Activated CD4-positive, alpha-beta memory T cell treated with anti-CD3 and anti-CD28 coated beads for 36 hours (primary cell): ENCODE measurements at regions not wholly inside any gene's neighbourhood (a gene's known extent, or its start where the extent isn't known, plus 50 kb on each side); places are given as distances from the start of the nearest gene placed in this dataset.

Experiments
- CTCF ChIA-PET: fragments of 350-600 bp; sonication (Branson Sonifier 250); formaldehyde crosslinking; loops from one replicate; lab custom pipeline; 2021; ENCODE audit warnings: antibody characterized with exemption, inconsistent platforms; lab: Charles Lee
- POLR2A ChIA-PET: fragments of 350-600 bp; sonication (Branson Sonifier 250); formaldehyde crosslinking; loops from one replicate; lab custom pipeline; 2021; ENCODE audit warnings: antibody characterized with exemption; lab: Charles Lee
- DNase-seq: peaks from one replicate; pipeline ENCODE4 v3.0.0-alpha.2; 2020
- H3K27ac Mint-ChIP-seq: one replicate; pipeline ENCODE4 v1.8.0; 2021; ENCODE audit warnings: mixed read lengths
- H3K27me3 Mint-ChIP-seq: one replicate; pipeline ENCODE4 v1.8.0; 2021; ENCODE audit warnings: mixed read lengths
- H3K36me3 Mint-ChIP-seq: one replicate; pipeline ENCODE4 v1.8.0; 2021; ENCODE audit warnings: mixed read lengths
- H3K4me1 Mint-ChIP-seq: one replicate; pipeline ENCODE4 v1.8.0; 2021; ENCODE audit warnings: low read depth, mixed read lengths
- H3K4me3 Mint-ChIP-seq: one replicate; pipeline ENCODE4 v1.8.0; 2021; ENCODE audit warnings: mild to moderate bottlenecking, mixed read lengths
- H3K9me3 Mint-ChIP-seq: one replicate; pipeline ENCODE4 v1.8.0; 2021; ENCODE audit warnings: mixed read lengths
- intact Hi-C: fragments of 100-400 bp; cut with micrococcal nuclease; formaldehyde crosslinking; loops from one replicate; pipeline ENCODE4 v1.15.1; 2023

DNA sequence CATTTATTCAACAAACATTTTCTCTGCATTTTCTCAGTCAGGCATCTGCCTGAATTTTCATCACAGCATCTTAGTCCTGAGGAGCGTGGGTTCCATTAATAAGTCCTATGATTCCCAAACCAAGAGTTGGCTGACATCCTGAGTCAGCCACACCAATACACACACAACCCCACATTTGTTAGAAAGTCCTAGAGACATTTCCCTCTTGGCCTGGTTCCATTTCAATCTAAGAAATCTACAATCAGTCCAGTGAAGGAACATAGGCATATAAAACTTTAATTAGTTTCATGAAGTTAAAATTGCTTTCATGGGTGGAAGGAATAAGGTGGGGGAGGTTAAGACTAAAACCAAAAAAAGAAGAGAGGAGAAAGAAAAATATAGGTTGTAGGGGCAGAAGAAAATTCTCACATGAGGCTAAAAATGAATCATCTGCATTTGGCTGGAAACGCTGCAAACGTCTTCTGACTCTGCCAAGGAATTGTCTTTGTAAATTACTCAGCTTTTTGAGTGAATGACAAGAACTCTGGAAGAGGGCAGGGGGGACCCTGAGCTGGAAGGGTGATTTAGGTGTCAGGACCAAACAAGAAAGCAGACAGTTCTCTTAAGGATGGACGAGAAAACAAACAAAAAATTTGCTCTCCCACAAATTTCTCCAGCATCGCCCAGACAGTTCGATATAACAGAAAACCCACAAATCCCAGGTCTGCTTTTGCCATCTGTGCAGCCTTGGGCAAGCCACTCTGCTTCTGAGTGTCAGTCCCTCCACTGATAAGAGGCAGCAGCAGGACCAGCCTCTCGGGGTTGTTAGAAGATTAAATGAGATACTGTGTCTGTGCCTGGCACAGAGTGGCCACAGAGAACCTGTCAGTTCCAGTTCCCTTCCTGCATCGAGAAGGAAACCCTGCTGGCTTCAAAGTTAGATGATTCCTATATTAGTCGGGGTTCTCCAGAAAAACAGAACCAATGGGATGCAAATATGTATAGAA lies 289.7 kb downstream of the CDK5RAP2 start:
- H3K4me1 Mint-ChIP-seq: no peaks in the 10 kb centered on the region
- H3K36me3 Mint-ChIP-seq: no peaks in the 10 kb centered on the region
- no peaks in the 10 kb centered on the region for H3K27me3 Mint-ChIP-seq
- ChIA-PET CTCF (no interaction called here), POLR2A (no interaction called here)
- intact Hi-C loops: no loop called here
- no peaks in the 10 kb centered on the region for H3K9me3 Mint-ChIP-seq
- no peak overlapping the region for H3K27ac Mint-ChIP-seq
- H3K4me3 Mint-ChIP-seq: no peak overlapping the region
- no peak for DNase-seq

DNA sequence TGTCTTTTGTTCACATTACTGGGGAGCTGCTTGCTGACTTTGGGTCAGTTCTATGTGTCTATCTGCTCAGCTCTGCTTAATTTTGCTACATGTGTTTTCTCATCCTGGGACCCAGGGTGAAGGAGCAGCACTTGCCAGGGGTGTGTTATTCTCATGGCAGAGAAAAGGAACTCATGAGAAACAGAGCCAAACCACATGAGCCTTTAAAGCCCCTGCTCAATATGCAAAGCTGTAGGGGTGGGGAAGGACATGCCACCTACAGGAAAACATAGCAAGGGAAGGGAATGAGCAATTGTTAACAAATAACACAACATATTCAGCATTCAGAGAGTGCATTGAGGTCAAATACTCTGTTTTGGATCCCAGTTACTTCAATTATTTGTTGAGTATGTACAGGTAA lies 290.9 kb downstream of the CDK5RAP2 start:
- no peak overlapping the region for H3K27ac Mint-ChIP-seq
- H3K4me3 Mint-ChIP-seq: no peak overlapping the region
- DNase-seq: no peak
- no peaks in the 10 kb centered on the region for H3K9me3 Mint-ChIP-seq
- no peaks in the 10 kb centered on the region for H3K27me3 Mint-ChIP-seq
- intact Hi-C loops: no loop called here
- POLR2A ChIA-PET: no interaction called here
- no peaks in the 10 kb centered on the region for H3K36me3 Mint-ChIP-seq
- no peaks in the 10 kb centered on the region for H3K4me1 Mint-ChIP-seq
- CTCF ChIA-PET: no interaction called here

DNA sequence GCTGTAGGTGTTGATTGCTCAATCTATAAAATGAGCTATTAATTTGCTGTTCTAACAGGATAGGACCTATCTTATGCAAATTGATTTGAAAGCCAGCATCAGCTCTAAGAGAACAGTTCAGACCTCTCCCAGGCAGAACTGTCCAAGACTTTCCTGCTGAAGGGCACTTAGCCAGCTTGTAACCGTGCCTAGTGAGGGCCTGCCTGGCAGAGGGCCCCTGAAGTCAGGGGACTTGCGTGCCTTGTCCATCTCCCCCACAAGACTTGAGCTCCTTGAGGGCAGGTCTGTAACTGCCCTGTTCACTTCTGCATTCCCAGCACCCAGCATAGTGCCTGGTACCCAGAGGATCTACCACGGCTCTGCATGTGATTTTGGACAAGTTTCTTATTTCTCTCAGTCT lies 293.4 kb downstream of the CDK5RAP2 start:
- H3K9me3 Mint-ChIP-seq: no peaks in the 10 kb centered on the region
- no peaks in the 10 kb centered on the region for H3K36me3 Mint-ChIP-seq
- H3K27ac Mint-ChIP-seq: no peak overlapping the region
- no peaks in the 10 kb centered on the region for H3K4me1 Mint-ChIP-seq
- intact Hi-C loops: no loop called here
- no peaks in the 10 kb centered on the region for H3K27me3 Mint-ChIP-seq
- no peak overlapping the region for H3K4me3 Mint-ChIP-seq
- ChIA-PET POLR2A (no interaction called here), CTCF (no interaction called here)
- DNase-seq: no peak

DNA sequence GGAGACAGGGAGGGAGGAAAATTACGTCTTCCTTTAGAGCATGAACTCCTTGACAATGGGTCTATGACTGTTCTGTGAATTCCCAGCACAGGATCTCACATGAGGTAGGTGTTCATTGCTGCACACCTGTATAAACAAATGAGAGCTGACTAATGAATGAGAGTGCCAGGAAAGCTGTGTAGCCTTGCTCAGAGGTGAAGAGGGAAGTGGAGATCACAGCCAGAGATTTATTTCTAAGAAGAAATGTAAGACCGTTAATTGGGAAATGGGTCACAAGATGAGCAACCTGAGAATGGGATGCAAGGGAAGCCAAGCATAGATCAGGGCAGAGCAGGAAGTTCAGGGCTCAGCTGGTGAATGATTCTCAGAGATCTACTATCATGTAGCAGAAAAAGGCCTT lies 295.1 kb downstream of the CDK5RAP2 start:
- no peaks in the 10 kb centered on the region for H3K4me1 Mint-ChIP-seq
- DNase-seq: no peak
- H3K27ac Mint-ChIP-seq: no peak overlapping the region
- intact Hi-C loops: no loop called here
- H3K36me3 Mint-ChIP-seq: no peaks in the 10 kb centered on the region
- ChIA-PET POLR2A (no interaction called here), CTCF (no interaction called here)
- no peak overlapping the region for H3K4me3 Mint-ChIP-seq
- H3K27me3 Mint-ChIP-seq: peaks cover 2% of the 10 kb centered on the region
- H3K9me3 Mint-ChIP-seq: no peaks in the 10 kb centered on the region

DNA sequence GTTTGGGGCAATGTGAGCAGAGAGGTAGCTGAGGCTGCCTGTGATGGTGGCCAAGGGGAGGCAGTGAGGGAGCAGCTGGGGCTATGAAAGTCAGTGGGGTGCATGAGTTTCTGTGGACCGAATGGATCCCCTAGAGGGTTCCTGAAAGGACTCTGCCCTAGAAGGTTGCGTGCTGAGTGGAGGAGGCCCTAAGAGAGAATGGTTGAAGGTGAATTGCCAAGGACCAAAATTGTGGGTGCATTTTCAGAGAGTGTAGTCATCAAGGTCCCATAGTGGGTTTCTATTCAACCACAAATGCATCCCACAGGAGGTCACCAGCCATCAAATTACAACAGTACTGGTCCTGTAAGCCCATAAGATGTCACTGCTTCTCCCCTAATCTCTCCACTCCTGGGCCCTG lies 298.3 kb downstream of the CDK5RAP2 start:
- intact Hi-C loops: no loop called here
- no peak for DNase-seq
- H3K4me1 Mint-ChIP-seq: no peaks in the 10 kb centered on the region
- POLR2A ChIA-PET: no interaction called here
- no peak overlapping the region for H3K27ac Mint-ChIP-seq
- no peak overlapping the region for H3K4me3 Mint-ChIP-seq
- CTCF ChIA-PET: no interaction called here
- no peaks in the 10 kb centered on the region for H3K9me3 Mint-ChIP-seq
- no peaks in the 10 kb centered on the region for H3K36me3 Mint-ChIP-seq
- H3K27me3 Mint-ChIP-seq: peaks cover 2% of the 10 kb centered on the region

DNA sequence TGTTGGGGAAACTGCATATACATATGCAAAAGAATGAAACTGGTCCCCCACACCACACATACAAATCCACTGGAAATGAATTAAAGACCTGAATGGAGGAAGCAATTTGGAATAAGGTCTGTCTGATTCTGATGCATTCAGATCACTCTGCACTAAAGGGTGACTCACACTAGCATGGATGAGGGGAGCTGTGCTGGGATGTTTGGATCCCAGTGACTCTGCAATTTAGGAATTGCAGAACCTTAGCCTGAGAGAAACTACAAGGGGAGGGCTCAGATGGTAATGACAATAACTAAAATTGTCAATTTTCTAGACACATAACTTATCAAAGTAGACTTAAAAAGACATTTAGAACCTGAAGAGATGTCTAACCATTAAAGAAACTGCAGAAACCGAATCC lies 312.0 kb downstream of the CDK5RAP2 start:
- ChIA-PET CTCF (no interaction called here), POLR2A (no interaction called here)
- H3K4me3 Mint-ChIP-seq: no peak overlapping the region
- H3K27me3 Mint-ChIP-seq: no peaks in the 10 kb centered on the region
- intact Hi-C loops: no loop called here
- no peaks in the 10 kb centered on the region for H3K4me1 Mint-ChIP-seq
- H3K9me3 Mint-ChIP-seq: peaks cover 15% of the 10 kb centered on the region
- H3K36me3 Mint-ChIP-seq: no peaks in the 10 kb centered on the region
- DNase-seq: no peak
- H3K27ac Mint-ChIP-seq: no peak overlapping the region

DNA sequence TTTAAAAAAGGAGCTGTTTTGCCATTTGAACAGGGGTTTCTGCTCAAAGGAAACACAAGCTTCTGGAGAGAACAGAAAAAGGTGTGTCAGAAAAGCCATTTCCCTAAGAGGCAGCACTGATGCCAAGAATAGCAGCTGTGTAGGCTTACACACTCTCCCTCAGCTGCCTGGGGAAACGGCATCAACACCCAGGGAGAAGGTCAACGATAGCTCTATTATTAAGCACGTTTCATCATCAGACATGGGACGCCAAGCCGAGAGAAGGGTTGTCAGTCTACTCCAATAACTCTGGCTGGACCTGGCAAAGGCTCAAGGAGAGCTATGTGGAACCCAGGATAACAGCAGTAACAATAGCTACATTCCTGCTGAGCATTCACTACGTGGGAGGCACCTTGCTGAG lies 314.2 kb downstream of the CDK5RAP2 start:
- Mint-ChIP-seq H3K4me1 (no peaks in the 10 kb centered on the region), H3K27me3 (no peaks in the 10 kb centered on the region), H3K36me3 (no peaks in the 10 kb centered on the region), H3K4me3 (no peak overlapping the region), H3K9me3 (peaks cover 6% of the 10 kb centered on the region), H3K27ac (no peak overlapping the region)
- POLR2A ChIA-PET: no interaction called here
- intact Hi-C loops: no loop called here
- no peak for DNase-seq
- CTCF ChIA-PET: no interaction called here

DNA sequence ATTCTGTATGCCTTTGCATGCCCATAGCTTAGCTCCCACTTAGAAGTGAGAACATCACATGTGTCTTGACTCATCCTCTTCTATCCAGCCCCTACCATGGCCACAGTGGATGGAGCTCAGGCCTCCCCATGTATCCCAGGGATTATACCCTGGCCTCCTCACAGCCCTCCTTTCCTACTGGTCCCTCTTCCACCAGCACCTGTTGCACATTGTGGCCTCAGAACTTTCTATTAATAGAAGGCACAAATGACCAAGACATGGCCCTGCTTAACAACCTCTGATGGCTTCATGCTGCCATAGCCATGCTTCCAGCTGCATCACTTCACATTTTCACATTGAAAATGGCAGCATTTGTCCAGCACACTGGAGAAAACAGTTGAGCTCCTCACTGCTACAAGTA lies 315.4 kb downstream of the CDK5RAP2 start:
- Mint-ChIP-seq H3K4me3 (no peak overlapping the region), H3K36me3 (no peaks in the 10 kb centered on the region), H3K9me3 (no peaks in the 10 kb centered on the region), H3K4me1 (no peaks in the 10 kb centered on the region), H3K27me3 (no peaks in the 10 kb centered on the region), H3K27ac (no peak overlapping the region)
- intact Hi-C loops: no loop called here
- CTCF ChIA-PET: no interaction called here
- POLR2A ChIA-PET: no interaction called here
- DNase-seq: no peak

DNA sequence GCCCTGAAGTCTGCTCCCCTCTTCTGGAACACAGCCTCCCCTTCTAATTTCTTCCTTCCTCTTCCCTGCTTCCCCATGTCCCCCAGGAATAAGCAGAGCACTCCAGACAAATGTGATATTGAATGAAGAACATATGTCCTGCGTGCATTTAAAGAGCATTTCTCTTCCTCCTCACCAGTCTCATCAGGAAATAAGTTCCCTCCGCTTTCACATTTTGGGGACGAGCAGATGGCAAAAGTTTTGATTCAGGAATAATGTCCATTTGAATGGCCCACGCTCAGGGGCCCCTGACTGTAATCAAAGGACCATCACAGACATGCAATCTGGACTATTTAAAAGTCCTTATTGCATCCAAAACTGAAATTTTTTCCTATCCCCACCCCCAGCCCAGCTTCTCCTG lies 316.1 kb downstream of the CDK5RAP2 start:
- ChIA-PET CTCF (no interaction called here), POLR2A (no interaction called here)
- no peaks in the 10 kb centered on the region for H3K4me1 Mint-ChIP-seq
- H3K36me3 Mint-ChIP-seq: no peaks in the 10 kb centered on the region
- no peak for DNase-seq
- H3K27ac Mint-ChIP-seq: no peak overlapping the region
- no peak overlapping the region for H3K4me3 Mint-ChIP-seq
- no peaks in the 10 kb centered on the region for H3K27me3 Mint-ChIP-seq
- intact Hi-C loops: no loop called here
- H3K9me3 Mint-ChIP-seq: no peaks in the 10 kb centered on the region

DNA sequence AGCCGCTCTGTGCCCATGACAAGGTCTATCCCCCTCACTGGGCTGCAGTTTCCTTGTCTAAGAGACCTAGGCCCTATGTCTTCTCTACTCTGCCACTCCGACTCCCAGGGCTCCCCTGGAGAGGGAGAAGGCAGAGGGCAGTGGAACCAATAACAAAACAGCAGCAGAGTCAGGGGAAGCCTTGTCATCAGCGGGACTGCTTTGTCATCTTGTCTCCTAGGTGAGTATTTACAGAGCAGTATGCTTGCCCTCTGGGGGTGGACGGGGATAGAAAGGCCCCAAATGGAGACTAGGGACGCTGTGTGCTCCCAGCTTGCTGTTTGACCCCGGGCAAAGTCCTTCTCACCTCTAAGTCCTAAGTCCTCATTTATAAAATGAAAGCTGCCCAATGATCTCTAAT lies 318.5 kb downstream of the CDK5RAP2 start:
- CTCF ChIA-PET: no interaction called here
- H3K4me3 Mint-ChIP-seq: no peak overlapping the region
- no peak overlapping the region for H3K27ac Mint-ChIP-seq
- H3K4me1 Mint-ChIP-seq: no peaks in the 10 kb centered on the region
- H3K36me3 Mint-ChIP-seq: no peaks in the 10 kb centered on the region
- intact Hi-C loops: no loop called here
- peaks cover 3% of the 10 kb centered on the region for H3K27me3 Mint-ChIP-seq
- no peak for DNase-seq
- no peaks in the 10 kb centered on the region for H3K9me3 Mint-ChIP-seq
- POLR2A ChIA-PET: no interaction called here

DNA sequence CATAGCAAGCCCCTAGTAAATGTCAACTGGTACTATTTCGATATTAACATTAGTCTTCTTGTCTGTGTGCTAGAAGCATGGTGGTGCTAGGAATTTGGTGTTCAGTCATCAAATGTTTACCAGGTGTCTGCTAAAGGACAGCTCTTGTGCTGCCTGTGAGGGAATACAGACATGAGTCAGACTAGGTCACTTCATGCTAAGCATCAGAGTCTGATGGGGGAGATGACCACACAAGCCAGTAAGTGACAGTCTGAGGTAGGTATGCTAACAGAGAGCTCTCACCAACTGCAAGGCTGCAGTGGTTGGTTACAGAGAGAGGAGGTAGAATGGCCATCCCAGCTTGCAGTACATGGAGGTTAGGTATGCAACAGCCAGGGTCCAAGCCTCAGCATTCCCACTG lies 320.9 kb downstream of the CDK5RAP2 start:
- POLR2A ChIA-PET: no interaction called here
- Mint-ChIP-seq H3K27me3 (peaks cover 3% of the 10 kb centered on the region), H3K4me3 (no peak overlapping the region), H3K27ac (no peak overlapping the region), H3K36me3 (no peaks in the 10 kb centered on the region), H3K4me1 (no peaks in the 10 kb centered on the region), H3K9me3 (peaks cover 2% of the 10 kb centered on the region)
- DNase-seq: no peak
- intact Hi-C loops: no loop called here
- CTCF ChIA-PET: no interaction called here

DNA sequence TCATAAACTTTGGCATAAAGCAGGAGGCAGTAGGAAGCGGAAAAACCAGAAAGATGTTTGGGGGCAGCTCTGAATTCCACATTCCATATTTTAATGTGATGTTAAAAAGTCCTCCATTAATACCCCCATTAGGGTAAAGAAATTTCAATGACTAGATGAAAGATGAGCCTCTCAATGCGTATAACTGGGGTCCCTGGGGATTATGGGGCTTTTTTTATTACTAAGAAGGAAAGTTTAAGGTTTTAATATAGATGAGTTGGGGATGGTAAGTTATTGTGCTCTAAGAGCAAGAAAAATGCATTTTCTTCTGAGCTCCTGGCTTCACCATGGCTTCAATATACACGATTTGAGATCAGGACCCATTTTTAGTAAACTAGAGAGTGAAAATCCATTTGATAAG lies 321.9 kb downstream of the CDK5RAP2 start:
- Mint-ChIP-seq H3K4me1 (no peaks in the 10 kb centered on the region), H3K9me3 (peaks cover 2% of the 10 kb centered on the region), H3K27me3 (peaks cover 3% of the 10 kb centered on the region), H3K4me3 (no peak overlapping the region), H3K27ac (no peak overlapping the region), H3K36me3 (no peaks in the 10 kb centered on the region)
- ChIA-PET POLR2A (no interaction called here), CTCF (no interaction called here)
- no peak for DNase-seq
- intact Hi-C loops: no loop called here

DNA sequence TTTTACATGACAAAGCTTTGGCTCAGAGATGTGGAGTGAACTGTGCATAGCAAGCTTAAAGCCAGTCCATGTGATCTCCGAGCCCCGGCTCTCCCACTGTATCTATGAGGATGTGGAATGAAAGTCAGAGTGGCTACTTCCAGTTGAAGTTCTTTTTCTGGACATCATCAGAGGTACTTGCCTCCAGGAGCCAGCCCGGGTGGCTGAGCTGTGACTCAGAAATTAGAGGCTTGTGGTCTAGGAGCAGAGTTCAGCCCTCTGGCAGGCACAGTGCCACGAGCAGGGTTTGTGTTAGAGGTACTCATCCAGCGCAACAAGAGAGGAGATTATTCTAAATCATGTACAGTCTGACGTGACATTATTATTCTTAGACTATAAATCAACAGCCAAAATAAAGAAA lies 322.5 kb downstream of the CDK5RAP2 start:
- no peak for DNase-seq
- CTCF ChIA-PET: no interaction called here
- Mint-ChIP-seq H3K27me3 (peaks cover 5% of the 10 kb centered on the region), H3K9me3 (peaks cover 2% of the 10 kb centered on the region), H3K4me1 (no peaks in the 10 kb centered on the region), H3K36me3 (no peaks in the 10 kb centered on the region), H3K27ac (no peak overlapping the region), H3K4me3 (no peak overlapping the region)
- intact Hi-C loops: no loop called here
- POLR2A ChIA-PET: no interaction called here
